Trophoblast cell (in vitro differentiated cells and primary cell): ENCODE measurements at regions not wholly inside any gene's neighbourhood (a gene's known extent, or its start where the extent isn't known, plus 50 kb on each side); places are given as distances from the start of the nearest gene placed in this dataset.

Experiments used
- DNase-seq, 2 donors: peaks; one replicate each; pipeline ENCODE4 v3.0.0-alpha.2; 2016
- H2AFZ ChIP-seq: 2 replicates; pipeline ENCODE4 v1.6.1; 2013; ENCODE audit warnings: low read length, moderate library complexity, mild to moderate bottlenecking; ENCODE audit not compliant: insufficient read depth, poor library complexity
- H2AK5ac ChIP-seq: 2 replicates; pipeline ENCODE4 v1.6.1; 2013; ENCODE audit warnings: mild to moderate bottlenecking, low read length
- H2BK120ac ChIP-seq: 2 replicates; pipeline ENCODE4 v1.6.1; 2013; ENCODE audit warnings: low read length, mild to moderate bottlenecking, moderate library complexity; ENCODE audit not compliant: insufficient read depth, poor library complexity
- H2BK12ac ChIP-seq: 2 replicates; pipeline ENCODE4 v1.6.1; 2013; ENCODE audit warnings: mild to moderate bottlenecking, low read length, moderate library complexity
- H2BK5ac ChIP-seq: 2 replicates; pipeline ENCODE4 v1.6.1; 2013; ENCODE audit warnings: low read length, low read depth, moderate library complexity, mild to moderate bottlenecking; ENCODE audit not compliant: poor library complexity
- H3K14ac ChIP-seq: 2 replicates; pipeline ENCODE4 v1.6.1; 2013; ENCODE audit warnings: mild to moderate bottlenecking, low read length
- H3K18ac ChIP-seq: 2 replicates; pipeline ENCODE4 v1.6.1; 2013; ENCODE audit warnings: mild to moderate bottlenecking, low read length
- H3K23ac ChIP-seq: 2 replicates; pipeline ENCODE4 v1.6.1; 2013; ENCODE audit warnings: low read length
- H3K27ac ChIP-seq: 2 replicates; pipeline ENCODE4 v1.5.1; 2013; ENCODE audit warnings: low read depth, mild to moderate bottlenecking, inconsistent platforms, low read length, moderate library complexity
- H3K27me3 ChIP-seq: 2 replicates; pipeline ENCODE4 v1.6.1; 2013; ENCODE audit warnings: inconsistent platforms, mild to moderate bottlenecking, low read length, moderate library complexity; ENCODE audit not compliant: insufficient read depth
- H3K36me3 ChIP-seq, 2 experiments: 1 replicate in 1 of 2; 2 replicates in 1 of 2; pipeline ENCODE4 v1.6.1; 2013; ENCODE audit warnings: low read length in 2 of 2, mild to moderate bottlenecking in 2 of 2, moderate library complexity in 1 of 2; ENCODE audit not compliant: insufficient read depth in 2 of 2, control insufficient read depth in 1 of 2
- H3K4ac ChIP-seq: 2 replicates; pipeline ENCODE4 v1.6.1; 2013; ENCODE audit warnings: low read depth, mild to moderate bottlenecking, low read length, moderate library complexity
- H3K4me1 ChIP-seq, 2 experiments: 1 replicate in 1 of 2; 2 replicates in 1 of 2; pipeline ENCODE4 v1.6.1; 2013; ENCODE audit warnings: low read length in 2 of 2, mild to moderate bottlenecking in 2 of 2, moderate library complexity in 1 of 2; ENCODE audit not compliant: insufficient read depth in 2 of 2, control insufficient read depth in 1 of 2
- H3K4me2 ChIP-seq: 2 replicates; pipeline ENCODE4 v1.6.1; 2013; ENCODE audit warnings: inconsistent platforms, mild to moderate bottlenecking, low read length, moderate library complexity
- H3K4me3 ChIP-seq: 2 replicates; pipeline ENCODE4 v1.5.1; 2013; ENCODE audit warnings: mild to moderate bottlenecking, low read depth, low read length, inconsistent platforms
- H3K79me1 ChIP-seq: one replicate; pipeline ENCODE4 v1.6.1; 2013; ENCODE audit warnings: low read length
- H3K79me2 ChIP-seq: 2 replicates; pipeline ENCODE4 v1.6.1; 2013; ENCODE audit warnings: low read length, mild to moderate bottlenecking; ENCODE audit not compliant: control insufficient read depth, insufficient read depth, poor library complexity
- H3K9ac ChIP-seq: 2 replicates; pipeline ENCODE4 v1.6.1; 2013; ENCODE audit warnings: mild to moderate bottlenecking, low read length
- H3K9me3 ChIP-seq: 2 replicates; pipeline ENCODE4 v1.6.1; 2013; ENCODE audit warnings: low read depth, mild to moderate bottlenecking, control low read depth, inconsistent platforms, low read length; ENCODE audit not compliant: insufficient read depth
- H4K12ac ChIP-seq: 2 replicates; pipeline ENCODE4 v1.6.1; 2013; ENCODE audit warnings: low read depth, mild to moderate bottlenecking, low read length, moderate library complexity
- H4K8ac ChIP-seq: 2 replicates; pipeline ENCODE4 v1.6.1; 2013; ENCODE audit warnings: low read depth, mild to moderate bottlenecking, low read length, moderate library complexity
- H4K91ac ChIP-seq: one replicate; pipeline ENCODE4 v1.6.1; 2013; ENCODE audit warnings: low read depth, mild to moderate bottlenecking, low read length, moderate library complexity
- WGBS: extraction: QIAGEN DNeasy Blood & Tissue Kit; methylation state at CpG from one replicate; pipeline ENCODE4 v1.1.7; 2013; ENCODE audit warnings: missing lambda C conversion rate; ENCODE audit not compliant: insufficient read length, insufficient coverage; ENCODE audit errors: extremely low coverage; 5-methylcytosine and 5-hydroxymethylcytosine counted together

DNA sequence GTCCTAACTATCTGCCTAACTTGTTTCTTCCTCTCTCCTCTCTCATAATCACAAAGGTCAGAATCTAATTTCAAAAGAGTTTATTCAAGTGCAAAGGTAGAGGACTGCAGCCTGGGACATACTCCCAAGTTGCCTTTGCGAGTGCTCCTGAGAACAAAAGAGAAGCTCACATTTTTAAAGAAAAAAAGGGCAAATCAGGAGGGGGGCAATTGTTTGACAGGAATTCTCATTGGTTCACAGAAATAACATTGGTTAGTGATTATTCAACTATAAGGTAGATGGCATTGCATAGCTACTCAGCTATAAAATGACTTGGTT lies 108.1 kb upstream of the RAI14 start:
- Histone ChIP-seq H3K79me1 (peaks cover 22% of the 10 kb centered on the region), H3K4me3 (no peak overlapping the region), H3K4ac (no peak overlapping the region), H2BK12ac (no peak overlapping the region), H3K18ac (no peak overlapping the region), H3K14ac (no peak overlapping the region), H3K79me2 (no peaks in the 10 kb centered on the region), H3K9me3 (no peaks in the 10 kb centered on the region), H3K27ac (no peak overlapping the region), H3K9ac (no peak overlapping the region), H3K27me3 (no peaks in the 10 kb centered on the region), H2AK5ac (no peak overlapping the region), H2BK120ac (no peak overlapping the region), H2AFZ (no peak overlapping the region), H3K36me3 (no peaks in the 10 kb centered on the region), H3K4me2 (no peak overlapping the region), H3K4me1 (peaks cover 2 to 5% of the 10 kb centered on the region in 2 experiments), H4K12ac (no peak overlapping the region), H4K91ac (no peak overlapping the region), H4K8ac (no peak overlapping the region), H3K23ac (no peak overlapping the region), H2BK5ac (no peak overlapping the region)
- DNase-seq: no peak
- WGBS: no CpG with 5 or more reads among the region's 1 CpG

DNA sequence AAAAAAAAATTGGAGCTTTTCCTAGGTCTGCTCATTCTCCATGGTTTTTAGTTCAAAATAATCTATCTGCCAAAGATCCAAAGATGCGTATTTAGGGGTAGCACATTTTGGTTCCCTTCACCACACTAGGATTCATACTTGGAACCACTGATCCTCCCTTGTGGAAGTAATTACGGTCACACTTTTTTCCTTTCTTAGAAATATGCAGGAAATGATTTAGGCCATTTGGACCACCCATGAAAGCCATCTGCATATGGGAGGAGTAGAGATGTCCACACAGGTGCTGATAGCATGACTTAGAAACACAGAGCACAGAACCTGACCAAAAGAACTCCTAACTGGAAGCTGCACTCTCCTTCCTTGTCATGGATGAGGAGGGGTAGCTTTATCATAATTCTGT lies 105.9 kb upstream of the RAI14 start:
- no peak overlapping the region for H4K12ac ChIP-seq
- H3K9me3 ChIP-seq: no peaks in the 10 kb centered on the region
- H3K79me2 ChIP-seq: no peaks in the 10 kb centered on the region
- H3K14ac ChIP-seq: no peak overlapping the region
- H4K8ac ChIP-seq: no peak overlapping the region
- no peak overlapping the region for H3K9ac ChIP-seq
- H3K4me2 ChIP-seq: no peak overlapping the region
- H3K27me3 ChIP-seq: no peaks in the 10 kb centered on the region
- no peak overlapping the region for H2AFZ ChIP-seq
- H3K27ac ChIP-seq: no peak overlapping the region
- no peak overlapping the region for H3K4ac ChIP-seq
- no CpG with 5 or more reads among the region's 2 CpGs for WGBS
- no peak overlapping the region for H3K4me3 ChIP-seq
- H4K91ac ChIP-seq: no peak overlapping the region
- no peak overlapping the region for H2BK12ac ChIP-seq
- peaks cover 1 to 2% of the 10 kb centered on the region in 2 experiments for H3K4me1 ChIP-seq
- H2BK120ac ChIP-seq: no peak overlapping the region
- H3K36me3 ChIP-seq: no peaks in the 10 kb centered on the region
- no peak overlapping the region for H3K23ac ChIP-seq
- no peak overlapping the region for H2BK5ac ChIP-seq
- H2AK5ac ChIP-seq: no peak overlapping the region
- no peak overlapping the region for H3K18ac ChIP-seq
- H3K79me1 ChIP-seq: peaks cover 16% of the 10 kb centered on the region
- DNase-seq: no peak

DNA sequence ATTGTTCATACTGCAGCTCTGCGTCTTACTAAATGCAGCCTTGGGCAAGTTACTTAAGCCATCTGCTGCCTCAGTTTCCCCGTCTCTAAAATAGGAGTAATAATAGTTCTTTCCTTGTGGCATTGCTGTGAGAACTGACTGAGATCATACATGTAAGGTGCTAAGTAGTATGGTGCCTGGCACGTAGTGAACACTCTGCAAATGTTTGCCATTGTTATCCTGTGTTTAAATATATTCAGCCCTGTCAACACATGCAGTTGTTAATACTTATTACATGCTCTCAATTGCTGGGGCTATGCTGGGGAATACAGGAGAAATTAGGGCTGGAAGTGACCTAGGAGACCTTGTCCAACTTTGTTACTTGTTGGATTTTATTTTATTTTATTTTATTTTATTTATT lies 105.2 kb upstream of the RAI14 start:
- Histone ChIP-seq H4K91ac (no peak overlapping the region), H3K18ac (no peak overlapping the region), H2BK5ac (no peak overlapping the region), H3K27me3 (no peaks in the 10 kb centered on the region), H3K36me3 (no peaks in the 10 kb centered on the region), H3K4me2 (no peak overlapping the region), H3K9ac (no peak overlapping the region), H3K4ac (no peak overlapping the region), H2BK120ac (no peak overlapping the region), H2AFZ (no peak overlapping the region), H3K23ac (no peak overlapping the region), H2AK5ac (no peak overlapping the region), H4K8ac (no peak overlapping the region), H3K9me3 (no peaks in the 10 kb centered on the region), H4K12ac (no peak overlapping the region), H3K79me1 (peaks cover 13% of the 10 kb centered on the region), H3K27ac (no peak overlapping the region), H2BK12ac (no peak overlapping the region), H3K4me3 (no peak overlapping the region), H3K14ac (no peak overlapping the region), H3K79me2 (no peaks in the 10 kb centered on the region), H3K4me1 (peaks cover 0 to 1% of the 10 kb centered on the region in 2 experiments)
- WGBS: no CpG with 5 or more reads among the region's 3 CpGs
- DNase-seq: no peak

DNA sequence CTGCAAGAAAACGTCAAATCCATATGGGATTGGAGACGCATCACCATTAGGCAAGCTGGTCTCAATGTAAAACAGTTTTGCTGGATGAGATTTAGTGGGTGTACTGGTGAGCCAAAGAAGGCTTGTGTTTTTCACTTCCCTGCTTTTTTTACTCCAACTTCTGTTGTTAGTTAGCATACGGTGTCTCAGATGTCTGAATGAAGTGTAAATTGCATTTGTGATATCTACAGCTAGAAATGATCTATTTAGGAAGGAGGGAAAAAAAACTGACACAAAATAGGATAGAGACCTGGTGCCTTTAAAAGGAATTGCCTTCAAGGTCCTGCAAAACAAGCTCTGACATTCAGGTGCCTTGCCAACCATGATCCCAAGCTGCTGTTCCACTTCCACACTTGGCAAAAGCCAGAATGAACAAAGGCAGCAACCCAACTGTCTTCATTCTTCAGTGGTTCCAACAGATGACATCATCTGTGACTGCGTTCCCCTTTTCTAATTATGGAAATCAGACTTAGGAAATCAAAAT lies 104.2 kb upstream of the RAI14 start:
- H3K4ac ChIP-seq: no peak overlapping the region
- no peak overlapping the region for H3K18ac ChIP-seq
- H3K36me3 ChIP-seq: no peaks in the 10 kb centered on the region
- H2AFZ ChIP-seq: no peak overlapping the region
- no peak overlapping the region for H2BK12ac ChIP-seq
- DNase-seq: no peak
- H3K4me3 ChIP-seq: no peak overlapping the region
- no CpG with 5 or more reads among the region's 4 CpGs for WGBS
- H3K4me2 ChIP-seq: no peak overlapping the region
- no peak overlapping the region for H4K12ac ChIP-seq
- no peak overlapping the region for H3K27ac ChIP-seq
- H4K8ac ChIP-seq: no peak overlapping the region
- H3K79me1 ChIP-seq: peaks cover 10% of the 10 kb centered on the region
- H3K9ac ChIP-seq: no peak overlapping the region
- H3K14ac ChIP-seq: no peak overlapping the region
- H3K79me2 ChIP-seq: no peaks in the 10 kb centered on the region
- H3K9me3 ChIP-seq: no peaks in the 10 kb centered on the region
- H3K23ac ChIP-seq: no peak overlapping the region
- H3K4me1 ChIP-seq: peaks cover 0 to 1% of the 10 kb centered on the region in 2 experiments
- no peak overlapping the region for H2AK5ac ChIP-seq
- no peaks in the 10 kb centered on the region for H3K27me3 ChIP-seq
- no peak overlapping the region for H2BK5ac ChIP-seq
- no peak overlapping the region for H4K91ac ChIP-seq
- H2BK120ac ChIP-seq: no peak overlapping the region
